H1 (cell line): ENCODE measurements at regions not wholly inside any gene's neighbourhood (a gene's known extent, or its start where the extent isn't known, plus 50 kb on each side); places are given as distances from the start of the nearest gene placed in this dataset.

Experiments used
- CTCF ChIA-PET: fragments of 300-600 bp; sonication (Branson Sonifier 250); formaldehyde crosslinking; loops from one replicate; lab custom pipeline; 2021; ENCODE audit not compliant: partially characterized antibody; lab: Charles Lee
- POLR2A ChIA-PET: fragments of 300-600 bp; sonication (Branson Sonifier 250); formaldehyde crosslinking; loops from one replicate; lab custom pipeline; 2021; ENCODE audit warnings: inconsistent platforms; ENCODE audit not compliant: partially characterized antibody; lab: Charles Lee
- DNase-seq, 2 experiments: peaks; one replicate each; pipeline versions ENCODE4 v3.0.0 to v3.0.0-alpha.2; 2010 to 2022; ENCODE audit warnings: low spot score in 2 of 2, low read depth in 1 of 2, mixed read lengths in 1 of 2
- FAIRE-seq: peaks from 2 replicates; lab custom pipeline; 2011; peaks lifted over from hg19 to GRCh38; lab: Jason Lieb, UNC
- H2AFZ ChIP-seq: 2 replicates; pipeline ENCODE4 v1.8.1; 2012; ENCODE audit warnings: low read length, inconsistent platforms
- H2AK5ac ChIP-seq: 2 replicates; pipeline ENCODE4 v1.6.1; 2013; ENCODE audit warnings: low read depth, low read length
- H2BK120ac ChIP-seq: replicated peaks from 2 replicates; pipeline ENCODE3; 2013; ENCODE audit warnings: low read depth, low read length, inconsistent platforms
- H2BK12ac ChIP-seq: 2 replicates; pipeline ENCODE4 v1.6.1; 2013; ENCODE audit warnings: low read depth, low read length
- H2BK15ac ChIP-seq: 2 replicates; pipeline ENCODE4 v1.6.1; 2013; ENCODE audit warnings: low read length
- H2BK20ac ChIP-seq: 2 replicates; pipeline ENCODE4 v1.6.1; 2013; ENCODE audit warnings: low read length
- H2BK5ac ChIP-seq: 2 replicates; pipeline ENCODE4 v1.6.1; 2013; ENCODE audit warnings: low read depth, low read length
- H3K14ac ChIP-seq: 2 replicates; pipeline ENCODE4 v1.6.1; 2013; ENCODE audit warnings: inconsistent platforms; ENCODE audit not compliant: insufficient read length
- H3K18ac ChIP-seq: 2 replicates; pipeline ENCODE4 v1.6.1; 2013; ENCODE audit warnings: low read length; ENCODE audit errors: extremely low read depth
- H3K23ac ChIP-seq: 2 replicates; pipeline ENCODE4 v1.6.1; 2013; ENCODE audit warnings: inconsistent platforms; ENCODE audit not compliant: insufficient read length
- H3K23me2 ChIP-seq: 2 replicates; pipeline ENCODE4 v1.6.1; 2013; ENCODE audit warnings: low read depth, low read length
- H3K27ac ChIP-seq: 2 replicates; pipeline ENCODE4 v1.6.1; 2011; ENCODE audit warnings: low read depth, low read length, inconsistent platforms
- H3K27me3 ChIP-seq, 4 experiments: replicated peaks in 1 of 4; 1 replicate in 1 of 4; 2 replicates in 3 of 4; pipeline versions ENCODE4 v1.6.1 to v1.8.1; 2011 to 2013; ENCODE audit warnings: low read length in 3 of 4, mild to moderate bottlenecking in 3 of 4, inconsistent platforms in 2 of 4, mixed read lengths in 2 of 4, moderate library complexity in 1 of 4; ENCODE audit not compliant: control insufficient read depth in 3 of 4, insufficient read depth in 3 of 4; ENCODE audit errors: extremely low read depth in 1 of 4
- H3K36me3 ChIP-seq, 4 experiments: 2 replicates each; pipeline versions ENCODE4 v1.6.1 to v1.8.1; 2011 to 2013; ENCODE audit warnings: mild to moderate bottlenecking in 4 of 4, low read length in 3 of 4, moderate library complexity in 2 of 4, control low read depth in 1 of 4, inconsistent platforms in 1 of 4; ENCODE audit not compliant: insufficient read depth in 4 of 4, control insufficient read depth in 2 of 4
- H3K4ac ChIP-seq: replicated peaks from 2 replicates; pipeline ENCODE3; 2013; ENCODE audit warnings: low read length, low read depth, mixed read lengths, inconsistent platforms; ENCODE audit not compliant: insufficient read length
- H3K4me1 ChIP-seq, 4 experiments: replicated peaks in 1 of 4; 1 replicate in 1 of 4; 2 replicates in 3 of 4; pipeline versions ENCODE4 v1.6.1 to v1.8.1; 2011 to 2013; ENCODE audit warnings: low read length in 3 of 4, inconsistent platforms in 2 of 4, mixed read lengths in 1 of 4; ENCODE audit not compliant: insufficient read depth in 4 of 4, control insufficient read depth in 3 of 4
- H3K4me2 ChIP-seq, 2 experiments: 2 replicates each; pipeline versions ENCODE4 v1.6.1 to v1.8.1; 2011 to 2013; ENCODE audit warnings: low read depth in 2 of 2, low read length in 2 of 2, control low read depth in 1 of 2, inconsistent platforms in 1 of 2, mild to moderate bottlenecking in 1 of 2; ENCODE audit not compliant: insufficient read depth in 1 of 2
- H3K4me3 ChIP-seq, 4 experiments: fragments of 200-600, 300-600 bp in 1 of 4; sonication (generic), shearing (Covaris generic), sonication (Bioruptor Twin) in 1 of 4; 2 replicates each; pipeline versions ENCODE4 v1.5.1 to v1.8.1; 2011 to 2016; ENCODE audit warnings: low read length in 4 of 4, low read depth in 3 of 4, control low read depth in 2 of 4, inconsistent platforms in 2 of 4, mild to moderate bottlenecking in 2 of 4, mixed read lengths in 1 of 4, moderate library complexity in 1 of 4; ENCODE audit not compliant: insufficient read depth in 2 of 4; ENCODE audit errors: extremely low read depth in 1 of 4
- H3K56ac ChIP-seq: replicated peaks from 2 replicates; pipeline ENCODE3; 2013; ENCODE audit warnings: low read depth, mild to moderate bottlenecking, mixed read lengths, low read length, inconsistent platforms; ENCODE audit not compliant: insufficient read length
- H3K79me1 ChIP-seq: 2 replicates; pipeline ENCODE4 v1.6.1; 2013; ENCODE audit warnings: low read depth, low read length, control low read depth
- H3K79me2 ChIP-seq, 2 experiments: 2 replicates each; pipeline versions ENCODE4 v1.6.1 to v1.8.1; 2012 to 2013; ENCODE audit warnings: low read length in 2 of 2, mild to moderate bottlenecking in 2 of 2, inconsistent platforms in 1 of 2; ENCODE audit not compliant: insufficient read depth in 2 of 2, control insufficient read depth in 1 of 2
- H3K9ac ChIP-seq, 4 experiments: replicated peaks in 1 of 4; 1 replicate in 1 of 4; 2 replicates in 3 of 4; pipeline versions ENCODE4 v1.6.1 to v1.8.1; 2011 to 2013; ENCODE audit warnings: low read depth in 3 of 4, low read length in 3 of 4, control low read depth in 2 of 4, mild to moderate bottlenecking in 2 of 4, moderate library complexity in 2 of 4, inconsistent platforms in 1 of 4; ENCODE audit errors: extremely low read depth in 1 of 4
- H3K9me3 ChIP-seq, 2 experiments: 2 replicates each; pipeline versions ENCODE4 v1.6.1 to v1.8.1; 2012 to 2013; ENCODE audit warnings: mild to moderate bottlenecking in 2 of 2, moderate library complexity in 2 of 2, control low read depth in 1 of 2, inconsistent platforms in 1 of 2, low read depth in 1 of 2, low read length in 1 of 2, mixed read lengths in 1 of 2; ENCODE audit not compliant: insufficient read depth in 2 of 2
- H4K20me1 ChIP-seq, 2 experiments: replicated peaks in 1 of 2; 2 replicates each; pipeline versions ENCODE3 to v1.8.1; 2011 to 2013; ENCODE audit warnings: inconsistent platforms in 2 of 2, low read length in 2 of 2, mild to moderate bottlenecking in 1 of 2; ENCODE audit not compliant: insufficient read depth in 2 of 2, control insufficient read depth in 1 of 2
- H4K5ac ChIP-seq: 2 replicates; pipeline ENCODE4 v1.6.1; 2013; ENCODE audit warnings: low read length, low read depth, mixed read lengths, inconsistent platforms; ENCODE audit not compliant: insufficient read length
- H4K8ac ChIP-seq: 2 replicates; pipeline ENCODE4 v1.8.0; 2013; ENCODE audit warnings: mild to moderate bottlenecking, moderate library complexity, low read length, inconsistent platforms; ENCODE audit not compliant: insufficient read depth; ENCODE audit errors: extremely low read depth
- H4K91ac ChIP-seq: replicated peaks from 2 replicates; pipeline ENCODE3; 2013; ENCODE audit warnings: low read length, mixed read lengths, inconsistent platforms; ENCODE audit not compliant: insufficient read length
- CTBP2 ChIP-seq: IDR thresholded peaks from 2 replicates; pipeline ENCODE4 v1.7.0; 2011; ENCODE audit warnings: borderline replicate concordance, mild to moderate bottlenecking, moderate library complexity, mixed read lengths, low read length; ENCODE audit not compliant: insufficient read depth, insufficient read length
- CTCF ChIP-seq, 3 experiments: IDR thresholded peaks; 1 replicate in 2 of 3; 2 replicates in 1 of 3; pipeline versions ENCODE4 v1.5.1 to v1.6.1; 2011; ENCODE audit warnings: low read length in 3 of 3, mild to moderate bottlenecking in 3 of 3, inconsistent platforms in 2 of 3, low read depth in 1 of 3, moderate library complexity in 1 of 3; ENCODE audit not compliant: insufficient read depth in 1 of 3; ENCODE audit errors: control extremely low read depth in 1 of 3
- KDM1A ChIP-seq: fragments of 200-600, 300-600 bp; sonication (generic); IDR thresholded peaks from 2 replicates; pipeline ENCODE4 v1.7.1; 2016; ENCODE audit warnings: mild to moderate bottlenecking, low read length, borderline replicate concordance
- NRF1 ChIP-seq: IDR thresholded peaks from 2 replicates; pipeline ENCODE4 v1.6.1; 2011; ENCODE audit warnings: mild to moderate bottlenecking, low read depth, low read length, improper control_type of control experiment
- RBBP5 ChIP-seq: IDR thresholded peaks from 2 replicates; pipeline ENCODE4 v1.7.1; 2012; ENCODE audit warnings: low read depth, mild to moderate bottlenecking, inconsistent platforms, low read length, moderate library complexity, borderline replicate concordance
- SP2 ChIP-seq: IDR thresholded peaks from 2 replicates; pipeline ENCODE4 v1.6.1; 2012; ENCODE audit warnings: mild to moderate bottlenecking, low read length, inconsistent platforms
- SUZ12 ChIP-seq: fragments of 200-600 bp; sonication (generic); IDR thresholded peaks from 2 replicates; pipeline ENCODE4 v1.6.1; 2012; ENCODE audit warnings: mild to moderate bottlenecking, inconsistent platforms, low read length, moderate library complexity, mixed read lengths
- USF2 ChIP-seq: IDR thresholded peaks from 2 replicates; pipeline ENCODE4 v1.6.1; 2011; ENCODE audit warnings: low read length, improper control_type of control experiment
- YY1 ChIP-seq: IDR thresholded peaks from 2 replicates; pipeline ENCODE4 v1.6.1; 2011; ENCODE audit warnings: low read depth, mild to moderate bottlenecking, low read length
- WGBS, 2 experiments: shearing (Covaris generic) in 1 of 2; methylation state at CpG; one replicate each; pipeline versions ENCODE4 v1.1.6 to v1.1.7; 2013 to 2015; ENCODE audit warnings: low lambda C conversion rate in 2 of 2, mixed read lengths in 2 of 2, inconsistent platforms in 1 of 2, low coverage in 1 of 2, missing lambda C conversion rate in 1 of 2; ENCODE audit not compliant: insufficient replicate concordance in 2 of 2, insufficient coverage in 1 of 2, insufficient read length in 1 of 2; ENCODE audit errors: extremely low coverage in 1 of 2, missing lambda C conversion rate in 1 of 2; 5-methylcytosine and 5-hydroxymethylcytosine counted together

- Histone ChIP-seq H3K4me2 (no peak overlapping the region), H3K27me3 (peaks cover 0 to 2% (median 0%) of the 10 kb centered on the region in 4 experiments; a peak in 1 of 7 replicates), H3K56ac (no peak overlapping the region), H3K27ac (no peak overlapping the region), H4K5ac (no peak overlapping the region), H3K18ac (no peak overlapping the region), H4K20me1 (no peaks in the 10 kb centered on the region), H3K79me2 (no peaks in the 10 kb centered on the region), H2BK5ac (no peak overlapping the region), H3K36me3 (no peaks in the 10 kb centered on the region), H2BK120ac (no peak overlapping the region), H3K79me1 (no peaks in the 10 kb centered on the region), H2AFZ (no peak overlapping the region), H3K9ac (no peak overlapping the region), H3K4me1 (peaks cover 2 to 6% (median 5%) of the 10 kb centered on the region in 4 experiments; a peak in 6 of 7 replicates), H3K4me3 (no peak overlapping the region), H3K23ac (no peak overlapping the region), H2AK5ac (no peak overlapping the region), H3K23me2 (no peaks in the 10 kb centered on the region), H2BK15ac (no peak overlapping the region), H3K14ac (no peak overlapping the region), H4K91ac (no peak overlapping the region), H3K4ac (no peak overlapping the region), H4K8ac (no peak overlapping the region), H2BK20ac (no peak overlapping the region), H3K9me3 (no peaks in the 10 kb centered on the region), H2BK12ac (no peak overlapping the region)
- DNase-seq (no peak), FAIRE-seq (no peak)
- POLR2A ChIA-PET, result interaction anchor here (1.3 kb wide), 1 partner anchor 23 kb away, joined by 4 read pairs; no protein-coding TSS in a partner anchor
- WGBS, 2 experiments, result 92% methylated on average over 16 of the region's 16 CpGs; no CpG with 5 or more reads in 1 of the 2 experiments
- CTCF ChIA-PET, result interaction anchor here (0.6 to 1.6 kb wide), 3 partner anchors 10 to 55 kb away, joined by 3 read pairs; no protein-coding TSS in a partner anchor
- TF ChIP-seq RBBP5 (no peak), USF2 (no peak), CTBP2 (no peak), KDM1A (no peak), SUZ12 (no peak), NRF1 (no peak), SP2 (no peak), CTCF (IDR thresholded peaks at IDR 0.05; ENCODE audit: control extremely low read depth in 1 of 3, insufficient read depth in 1 of 3, low read depth in 1 of 3, low read length in 3 of 3) (no peak), YY1 (no peak)
Observed at GRCh38 chr13:111561091-111561781, 240.8 kb downstream of the TEX29 start.
